ENCODE measurements at regions not wholly inside any gene's neighbourhood (a gene's known extent, or its start where the extent isn't known, plus 50 kb on each side); places are given as distances from the start of the nearest gene placed in this dataset.

DNA sequence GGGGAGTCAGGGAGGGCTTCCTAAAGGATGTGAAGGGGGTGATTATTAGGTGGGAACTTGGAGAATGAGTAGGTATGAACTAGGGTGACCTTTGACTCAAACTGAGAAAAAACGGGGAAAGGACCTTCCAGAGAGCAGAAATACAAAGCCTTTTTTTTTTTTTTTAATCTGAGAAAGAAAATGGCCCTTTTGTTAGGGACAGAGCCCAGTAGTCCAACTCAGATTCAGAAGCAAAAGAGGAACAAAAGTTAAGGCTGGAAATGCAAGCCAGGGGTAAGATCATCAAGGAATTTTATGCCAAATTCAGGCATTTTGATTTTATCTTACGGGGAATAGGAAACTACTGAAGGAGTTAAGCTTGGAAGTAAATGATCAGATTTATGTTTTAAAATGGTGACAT, 96.0 kb upstream of the SMYD2 start (continued):
- no peak for TF ChIP-seq REST (IDR thresholded peaks at IDR 0.05; ENCODE audit: unreplicated experiment)
- TF ChIP-seq STAT1 (IDR thresholded peaks at IDR 0.05; ENCODE audit: unreplicated experiment), result no peak
- TF ChIP-seq JUNB (IDR thresholded peaks at IDR 0.05; ENCODE audit: unreplicated experiment), result no peak

DNA sequence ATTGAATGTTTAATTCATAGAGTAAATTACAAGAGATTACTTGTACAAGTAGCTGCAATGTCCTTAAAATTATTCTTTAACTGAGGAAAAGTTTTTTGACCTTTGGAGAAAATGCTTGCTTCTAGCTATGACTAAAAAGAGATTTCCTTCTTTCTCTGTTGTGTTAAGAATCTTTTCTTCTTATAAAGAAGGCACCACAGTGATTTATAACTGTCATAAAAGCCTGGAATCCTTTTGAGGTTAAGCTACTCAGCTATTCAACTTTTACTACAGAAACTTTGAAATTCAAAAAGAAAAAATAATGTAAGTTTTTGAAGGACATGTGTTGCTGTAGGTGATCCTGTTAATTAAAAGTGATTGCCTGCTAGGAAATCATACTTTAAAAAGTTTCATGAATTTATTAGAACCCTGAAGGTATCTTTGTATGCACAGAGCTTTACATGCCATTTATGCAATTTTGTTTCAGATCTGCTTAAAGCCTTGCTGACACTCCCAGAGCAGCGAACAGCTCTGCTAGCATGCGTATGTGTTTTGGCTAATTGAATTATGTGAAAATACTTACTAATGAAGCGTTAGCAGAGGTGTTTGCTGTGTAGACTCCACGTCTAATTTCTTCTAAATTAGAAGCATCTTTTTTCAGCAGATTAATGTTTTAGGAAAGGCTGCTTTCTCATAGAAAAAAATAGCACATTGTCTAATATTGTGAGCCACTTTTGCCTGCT, 94.7 kb upstream of the SMYD2 start:
- Mint-ChIP-seq H3K9me3 (peaks cover 7% of the 10 kb centered on the region; the same call in 2 of the 3 replicates), H3K4me3 (no peak overlapping the region), H3K36me3 (ENCODE audit: low read depth) (no peaks in the 10 kb centered on the region; the same call in 2 of the 3 replicates), H3K27ac (no peak overlapping the region), H3K4me1 (peaks cover 15% of the 10 kb centered on the region), H3K27me3 (ENCODE audit: insufficient read depth, low read depth, poor library complexity) (peaks cover 34% of the 10 kb centered on the region)
- H3K27me3 ChIP-seq (ENCODE audit: insufficient read depth), result peaks cover 50% of the 10 kb centered on the region
- no peaks in the 10 kb centered on the region for H3K36me3 ChIP-seq (ENCODE audit: insufficient read depth)
- peaks cover 6% of the 10 kb centered on the region; the same call in 1 of the 2 replicates for H4K20me1 ChIP-seq (replicated peaks; ENCODE audit: insufficient read depth)
- H3F3A ChIP-seq (replicated peaks; ENCODE audit: low read depth), result no peaks in the 10 kb centered on the region
- H3K4me2 ChIP-seq, result no peak overlapping the region
- H2AFZ ChIP-seq, result no peak overlapping the region
- ATAC-seq, result no peak
- peaks cover 5% of the 10 kb centered on the region for H3K4me1 ChIP-seq (ENCODE audit: insufficient read depth)
- DNase-seq (ENCODE audit: low spot score), result no peak
- H3K79me2 ChIP-seq (replicated peaks; ENCODE audit: insufficient read depth), result no peaks in the 10 kb centered on the region
- H3K27ac ChIP-seq (ENCODE audit: low read depth), result no peak overlapping the region
- no peaks in the 10 kb centered on the region for H3K9me2 ChIP-seq (ENCODE audit: insufficient read depth)
- H3K4me3 ChIP-seq, result peak overlapping the region; percentile 62; the same call in 1 of the 2 replicates
- no peak for TF ChIP-seq CREB1 (CRISPR knock-in tag; IDR thresholded peaks at IDR 0.05; ENCODE audit: low read depth)
- TF ChIP-seq ETS1 (IDR thresholded peaks at IDR 0.05), result no peak
- TF ChIP-seq REST (IDR thresholded peaks at IDR 0.05; ENCODE audit: unreplicated experiment), result no peak
- TF ChIP-seq NANOG (IDR thresholded peaks at IDR 0.05; ENCODE audit: borderline replicate concordance), result no peak
- TF ChIP-seq ZNF331 (CRISPR knock-in tag; IDR thresholded peaks at IDR 0.05; ENCODE audit: low read depth), result no peak
- TF ChIP-seq CTCF (conservative IDR thresholded peaks at IDR 0.05; ENCODE audit: low read depth in 2 of 2), result no peak
- TF ChIP-seq ZNF114 (CRISPR knock-in tag; IDR thresholded peaks at IDR 0.05), result no peak
- TF ChIP-seq POLR2AphosphoS5 (IDR thresholded peaks at IDR 0.05; ENCODE audit: low read depth), result no peak

Measured in GM23338 (cell line).